ENCODE measurements at regions not wholly inside any gene's neighbourhood (a gene's known extent, or its start where the extent isn't known, plus 50 kb on each side); places are given as distances from the start of the nearest gene placed in this dataset.

GRCh38 chr4:181946902-181947301, 296.3 kb upstream of the TENM3 start:
- Histone ChIP-seq H3K36me3 (no peaks in the 10 kb centered on the region), H3K4me1 (no peaks in the 10 kb centered on the region), H3K9me3 (no peaks in the 10 kb centered on the region), H3K4me3 (no peak overlapping the region), H3K27me3 (no peaks in the 10 kb centered on the region), H3K27ac (no peak overlapping the region)
- 89% methylated on average over 4 of the region's 4 CpGs for WGBS
- no peak for DNase-seq (ENCODE audit: low spot score in 2 of 2)
- TF ChIP-seq EP300 (IDR thresholded peaks at IDR 0.05): no peak
- TF ChIP-seq POLR2AphosphoS5 (IDR thresholded peaks at IDR 0.05): no peak
- TF ChIP-seq CTCF (IDR thresholded peaks at IDR 0.05): no peak
- no peak for TF ChIP-seq POLR2A (IDR thresholded peaks at IDR 0.05)

- H3K9me3 ChIP-seq: no peaks in the 10 kb centered on the region
- H3K27ac ChIP-seq: no peak overlapping the region
- DNase-seq (ENCODE audit: low spot score in 2 of 2): no peak
- no peaks in the 10 kb centered on the region for H3K27me3 ChIP-seq
- H3K4me3 ChIP-seq: no peak overlapping the region
- TF ChIP-seq POLR2A (IDR thresholded peaks at IDR 0.05): no peak
- no peak for TF ChIP-seq POLR2AphosphoS5 (IDR thresholded peaks at IDR 0.05)
- TF ChIP-seq EP300 (IDR thresholded peaks at IDR 0.05): no peak
- no peak for TF ChIP-seq CTCF (IDR thresholded peaks at IDR 0.05)
- no peaks in the 10 kb centered on the region for H3K36me3 ChIP-seq
- WGBS: 71% methylated on average over 3 of the region's 3 CpGs
- H3K4me1 ChIP-seq: no peaks in the 10 kb centered on the region
Observed at GRCh38 chr4:181948839-181949382, 294.3 kb upstream of the TENM3 start.

- Histone ChIP-seq H3K36me3 (no peaks in the 10 kb centered on the region), H3K4me1 (no peaks in the 10 kb centered on the region), H3K9me3 (no peaks in the 10 kb centered on the region), H3K27ac (no peak overlapping the region), H3K27me3 (no peaks in the 10 kb centered on the region), H3K4me3 (no peak overlapping the region)
- no peak for DNase-seq (ENCODE audit: low spot score in 2 of 2)
- WGBS: 76% methylated on average over 6 of the region's 6 CpGs
- TF ChIP-seq EP300 (IDR thresholded peaks at IDR 0.05) (no peak), POLR2AphosphoS5 (IDR thresholded peaks at IDR 0.05) (no peak), CTCF (IDR thresholded peaks at IDR 0.05) (no peak)
Observed at GRCh38 chr4:181949704-181950312, 293.4 kb upstream of the TENM3 start.

GRCh38 chr4:181950372-181951127, 292.7 kb upstream of the TENM3 start:
- Histone ChIP-seq H3K27ac (no peak overlapping the region), H3K27me3 (no peaks in the 10 kb centered on the region), H3K9me3 (no peaks in the 10 kb centered on the region), H3K4me3 (no peak overlapping the region), H3K36me3 (no peaks in the 10 kb centered on the region), H3K4me1 (no peaks in the 10 kb centered on the region)
- DNase-seq (ENCODE audit: low spot score in 2 of 2): no peak
- 84% methylated on average over 6 of the region's 6 CpGs for WGBS
- TF ChIP-seq EP300 (IDR thresholded peaks at IDR 0.05) (no peak), CTCF (IDR thresholded peaks at IDR 0.05) (no peak), POLR2A (IDR thresholded peaks at IDR 0.05) (no peak), POLR2AphosphoS5 (IDR thresholded peaks at IDR 0.05) (no peak)

GRCh38 chr4:181951265-181951664, 291.9 kb upstream of the TENM3 start:
- Histone ChIP-seq H3K4me3 (no peak overlapping the region), H3K36me3 (no peaks in the 10 kb centered on the region), H3K9me3 (no peaks in the 10 kb centered on the region), H3K27me3 (no peaks in the 10 kb centered on the region), H3K4me1 (no peaks in the 10 kb centered on the region), H3K27ac (no peak overlapping the region)
- 96% methylated on average over 3 of the region's 3 CpGs for WGBS
- TF ChIP-seq CTCF (IDR thresholded peaks at IDR 0.05) (no peak), POLR2AphosphoS5 (IDR thresholded peaks at IDR 0.05) (no peak), POLR2A (IDR thresholded peaks at IDR 0.05) (no peak), EP300 (IDR thresholded peaks at IDR 0.05) (no peak)
- DNase-seq (ENCODE audit: low spot score in 2 of 2): no peak
